GM18868 (cell line): ENCODE measurements at regions not wholly inside any gene's neighbourhood (a gene's known extent, or its start where the extent isn't known, plus 50 kb on each side); places are given as distances from the start of the nearest gene placed in this dataset.

ENCODE experiments used
- ATAC-seq: cut with Tn5 transposase; IDR thresholded peaks from one replicate; pipeline ENCODE4 v1.9.1; 2021; ENCODE audit warnings: mild to moderate bottlenecking, moderate library complexity; ENCODE audit not compliant: unreplicated experiment

- no peak for ATAC-seq
These were observed 496.4 kb upstream of the LRRC4C start for GRCh38 chr11:41955635-41956400.

- no peak for ATAC-seq
These were observed 504.0 kb upstream of the LRRC4C start for GRCh38 chr11:41963406-41963805.

GRCh38 chr11:41970681-41971080 lies 511.2 kb upstream of the LRRC4C start:
- ATAC-seq: no peak

- no peak for ATAC-seq
These were observed 512.1 kb upstream of the LRRC4C start for GRCh38 chr11:41971592-41971991.

GRCh38 chr11:41978945-41979344 lies 519.5 kb upstream of the LRRC4C start:
- ATAC-seq: no peak

GRCh38 chr11:41980741-41981140 lies 521.3 kb upstream of the LRRC4C start:
- no peak for ATAC-seq

GRCh38 chr11:41982276-41982675 lies 522.8 kb upstream of the LRRC4C start:
- ATAC-seq: no peak

GRCh38 chr11:41982975-41983374 lies 523.5 kb upstream of the LRRC4C start:
- ATAC-seq: no peak

GRCh38 chr11:41983475-41983874 lies 524.0 kb upstream of the LRRC4C start:
- ATAC-seq: no peak

- ATAC-seq: no peak
These were observed 524.6 kb upstream of the LRRC4C start for GRCh38 chr11:41984023-41984422.

GRCh38 chr11:41985799-41986198 lies 526.3 kb upstream of the LRRC4C start:
- ATAC-seq: no peak

- ATAC-seq: no peak
These were observed 529.6 kb upstream of the LRRC4C start for GRCh38 chr11:41988951-41989572.

GRCh38 chr11:41989823-41990380 lies 530.5 kb upstream of the LRRC4C start:
- no peak for ATAC-seq

GRCh38 chr11:41996533-41996932 lies 537.1 kb upstream of the LRRC4C start:
- no peak for ATAC-seq

- ATAC-seq: no peak
These were observed 538.5 kb upstream of the LRRC4C start for GRCh38 chr11:41997844-41998401.

- ATAC-seq: no peak
These were observed 539.6 kb upstream of the LRRC4C start for GRCh38 chr11:41999066-41999465.

GRCh38 chr11:42003801-42004200 lies 544.3 kb upstream of the LRRC4C start:
- no peak for ATAC-seq

- ATAC-seq: no peak
These were observed 547.3 kb upstream of the LRRC4C start for GRCh38 chr11:42006766-42007165.

- ATAC-seq: no peak
These were observed 552.8 kb upstream of the LRRC4C start for GRCh38 chr11:42012271-42012670.

- ATAC-seq: no peak
These were observed 554.3 kb upstream of the LRRC4C start for GRCh38 chr11:42013656-42014201.

- ATAC-seq: no peak
These were observed 562.5 kb upstream of the LRRC4C start for GRCh38 chr11:42021911-42022310.

GRCh38 chr11:42023267-42023666 lies 563.8 kb upstream of the LRRC4C start:
- no peak for ATAC-seq
